Fibroblast of skin of scalp (primary cell): ENCODE measurements at regions not wholly inside any gene's neighbourhood (a gene's known extent, or its start where the extent isn't known, plus 50 kb on each side); places are given as distances from the start of the nearest gene placed in this dataset.
A peak's percentile ranks its signal among the peaks of the same experiment; 100 is the strongest.
"Not testable (repeated sequence)": the region's sequence is repeated elsewhere in the genome, so short reads cannot be mapped to it uniquely, and the experiment has no call there.

Experiments used
- DNase-seq: peaks from one replicate; pipeline ENCODE4 v3.0.0-alpha.2; 2013

- no peak for DNase-seq
These were observed 64.9 kb downstream of the SMIM38 start for GRCh38 chr11:69220561-69221051.

- no peak for DNase-seq
These were observed 65.4 kb downstream of the SMIM38 start for GRCh38 chr11:69221086-69221485.

GRCh38 chr11:69221636-69222035, 65.9 kb downstream of the SMIM38 start:
- not testable (repeated sequence) for DNase-seq

GRCh38 chr11:69227271-69227670, 66.7 kb upstream of the MYEOV start:
- no peak for DNase-seq

- DNase-seq, result no peak
These were observed 64.4 kb upstream of the MYEOV start for GRCh38 chr11:69229511-69229910.

- DNase-seq, result no peak
These were observed 63.0 kb upstream of the MYEOV start for GRCh38 chr11:69230856-69231425.

- no peak for DNase-seq
These were observed 62.4 kb upstream of the MYEOV start for GRCh38 chr11:69231466-69232018.

- no peak for DNase-seq
These were observed 60.9 kb upstream of the MYEOV start for GRCh38 chr11:69232821-69233743.

- no peak for DNase-seq
These were observed 60.0 kb upstream of the MYEOV start for GRCh38 chr11:69233744-69234570.

GRCh38 chr11:69234740-69235710, 58.9 kb upstream of the MYEOV start:
- no peak for DNase-seq

- DNase-seq, result no peak
These were observed 55.2 kb upstream of the MYEOV start for GRCh38 chr11:69238573-69239351.

- no peak for DNase-seq
These were observed 54.3 kb upstream of the MYEOV start for GRCh38 chr11:69239641-69240040.

- DNase-seq, result peak; percentile 15
These were observed 53.5 kb upstream of the MYEOV start for GRCh38 chr11:69240332-69241074.

GRCh38 chr11:69241075-69241740, 52.7 kb upstream of the MYEOV start:
- DNase-seq, result no peak

- no peak for DNase-seq
These were observed 52.1 kb upstream of the MYEOV start for GRCh38 chr11:69241844-69242243.

GRCh38 chr11:69242266-69242920, 51.6 kb upstream of the MYEOV start:
- no peak for DNase-seq

- DNase-seq, result no peak
These were observed 50.3 kb upstream of the MYEOV start for GRCh38 chr11:69243496-69244200.
